Head of caudate nucleus (tissue), 42 donors: ENCODE measurements at regions not wholly inside any gene's neighbourhood (a gene's known extent, or its start where the extent isn't known, plus 50 kb on each side); places are given as distances from the start of the nearest gene placed in this dataset.
"Not testable (repeated sequence)": the region's sequence is repeated elsewhere in the genome, so short reads cannot be mapped to it uniquely, and the experiment has no call there.

Experiments
- DNase-seq, 42 donors: peaks; one replicate each; pipeline versions ENCODE4 v3.0.0 to v3.0.0-alpha.2; 2020 to 2021; ENCODE audit warnings: mixed read lengths in 7 of 42
- intact Hi-C: fragments of 100-400 bp; cut with DNase I; formaldehyde crosslinking; loops from one replicate; pipeline ENCODE4 v1.15.0; 2022

- intact Hi-C loops: loop anchor here (10.0 kb wide), 2 partner anchors 128 to 348 kb away; no protein-coding TSS in a partner anchor
- DNase-seq: no peak
Observed at GRCh38 chr3:75296858-75297257, 367.3 kb upstream of the FRG2C start.

- no peak for DNase-seq
- intact Hi-C loops: no loop called here
Observed at GRCh38 chr3:75300606-75301005, 363.5 kb upstream of the FRG2C start.

GRCh38 chr3:75301050-75301449, 363.1 kb upstream of the FRG2C start:
- intact Hi-C loops, DNase-seq: not testable (repeated sequence)

- DNase-seq: no peak
- intact Hi-C loops: no loop called here
Observed at GRCh38 chr3:75303741-75304140, 360.4 kb upstream of the FRG2C start.

GRCh38 chr3:75305901-75306300, 358.2 kb upstream of the FRG2C start:
- intact Hi-C loops: no loop called here
- no peak for DNase-seq

- DNase-seq, intact Hi-C loops: not testable (repeated sequence)
Observed at GRCh38 chr3:75311306-75311705, 352.8 kb upstream of the FRG2C start.

GRCh38 chr3:75312469-75312868, 351.7 kb upstream of the FRG2C start:
- intact Hi-C loops, DNase-seq: not testable (repeated sequence)

GRCh38 chr3:75319776-75320175, 344.4 kb upstream of the FRG2C start:
- intact Hi-C loops, DNase-seq: not testable (repeated sequence)

GRCh38 chr3:75320369-75320768, 343.8 kb upstream of the FRG2C start:
- DNase-seq: no peak
- intact Hi-C loops: no loop called here

GRCh38 chr3:75321060-75321459, 343.1 kb upstream of the FRG2C start:
- intact Hi-C loops: no loop called here
- DNase-seq: no peak

- intact Hi-C loops, DNase-seq: not testable (repeated sequence)
Observed at GRCh38 chr3:75323936-75324335, 340.2 kb upstream of the FRG2C start.

- intact Hi-C loops: no loop called here
Observed at GRCh38 chr3:75325716-75326115, 338.4 kb upstream of the FRG2C start.

GRCh38 chr3:75327453-75327852, 336.7 kb upstream of the FRG2C start:
- DNase-seq: no peak
- intact Hi-C loops: no loop called here

More at GRCh38 chr3:75325716-75326115, 338.4 kb upstream of the FRG2C start:
- no peak for DNase-seq

- DNase-seq: peak in 2 of 42 donors; percentile 7 to 12
Observed at GRCh38 chr3:75329476-75330097, 334.5 kb upstream of the FRG2C start.

GRCh38 chr3:75330446-75330845, 333.7 kb upstream of the FRG2C start:
- DNase-seq, intact Hi-C loops: not testable (repeated sequence)

More at GRCh38 chr3:75329476-75330097, 334.5 kb upstream of the FRG2C start:
- intact Hi-C loops: no loop called here

- DNase-seq, intact Hi-C loops: not testable (repeated sequence)
Observed at GRCh38 chr3:75332090-75332489, 332.0 kb upstream of the FRG2C start.

- no peak for DNase-seq
- intact Hi-C loops: no loop called here
Observed at GRCh38 chr3:75332794-75333193, 331.3 kb upstream of the FRG2C start.

- DNase-seq: no peak
- intact Hi-C loops: no loop called here
Observed at GRCh38 chr3:75334299-75334698, 329.8 kb upstream of the FRG2C start.

GRCh38 chr3:75337226-75337900, 326.8 kb upstream of the FRG2C start:
- intact Hi-C loops: no loop called here

GRCh38 chr3:75338342-75338741, 325.8 kb upstream of the FRG2C start:
- intact Hi-C loops: no loop called here
- DNase-seq: no peak

More at GRCh38 chr3:75337226-75337900, 326.8 kb upstream of the FRG2C start:
- DNase-seq: no peak
